ENCODE measurements at regions not wholly inside any gene's neighbourhood (a gene's known extent, or its start where the extent isn't known, plus 50 kb on each side); places are given as distances from the start of the nearest gene placed in this dataset.

DNA sequence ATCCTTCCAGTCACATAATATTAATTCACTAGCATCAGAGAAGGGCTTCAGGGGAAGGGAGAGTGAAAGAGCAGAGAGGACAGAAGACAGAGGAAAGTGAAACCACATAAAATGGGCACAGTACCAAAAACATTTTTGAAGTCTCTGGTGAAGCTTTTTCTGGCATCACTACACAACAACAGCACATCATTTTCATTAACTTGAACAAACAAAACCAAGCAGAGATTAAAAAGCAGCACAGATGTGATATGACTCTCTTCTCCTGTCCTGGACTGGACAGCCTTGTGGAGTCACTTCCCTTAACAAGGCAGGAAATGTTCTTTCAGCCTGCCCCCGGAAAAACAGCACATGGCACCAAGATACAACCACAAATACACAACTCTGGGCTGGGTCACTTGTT is 112.0 kb downstream of the TSPAN8 start (continued):
- TF ChIP-seq, protein P1, sequence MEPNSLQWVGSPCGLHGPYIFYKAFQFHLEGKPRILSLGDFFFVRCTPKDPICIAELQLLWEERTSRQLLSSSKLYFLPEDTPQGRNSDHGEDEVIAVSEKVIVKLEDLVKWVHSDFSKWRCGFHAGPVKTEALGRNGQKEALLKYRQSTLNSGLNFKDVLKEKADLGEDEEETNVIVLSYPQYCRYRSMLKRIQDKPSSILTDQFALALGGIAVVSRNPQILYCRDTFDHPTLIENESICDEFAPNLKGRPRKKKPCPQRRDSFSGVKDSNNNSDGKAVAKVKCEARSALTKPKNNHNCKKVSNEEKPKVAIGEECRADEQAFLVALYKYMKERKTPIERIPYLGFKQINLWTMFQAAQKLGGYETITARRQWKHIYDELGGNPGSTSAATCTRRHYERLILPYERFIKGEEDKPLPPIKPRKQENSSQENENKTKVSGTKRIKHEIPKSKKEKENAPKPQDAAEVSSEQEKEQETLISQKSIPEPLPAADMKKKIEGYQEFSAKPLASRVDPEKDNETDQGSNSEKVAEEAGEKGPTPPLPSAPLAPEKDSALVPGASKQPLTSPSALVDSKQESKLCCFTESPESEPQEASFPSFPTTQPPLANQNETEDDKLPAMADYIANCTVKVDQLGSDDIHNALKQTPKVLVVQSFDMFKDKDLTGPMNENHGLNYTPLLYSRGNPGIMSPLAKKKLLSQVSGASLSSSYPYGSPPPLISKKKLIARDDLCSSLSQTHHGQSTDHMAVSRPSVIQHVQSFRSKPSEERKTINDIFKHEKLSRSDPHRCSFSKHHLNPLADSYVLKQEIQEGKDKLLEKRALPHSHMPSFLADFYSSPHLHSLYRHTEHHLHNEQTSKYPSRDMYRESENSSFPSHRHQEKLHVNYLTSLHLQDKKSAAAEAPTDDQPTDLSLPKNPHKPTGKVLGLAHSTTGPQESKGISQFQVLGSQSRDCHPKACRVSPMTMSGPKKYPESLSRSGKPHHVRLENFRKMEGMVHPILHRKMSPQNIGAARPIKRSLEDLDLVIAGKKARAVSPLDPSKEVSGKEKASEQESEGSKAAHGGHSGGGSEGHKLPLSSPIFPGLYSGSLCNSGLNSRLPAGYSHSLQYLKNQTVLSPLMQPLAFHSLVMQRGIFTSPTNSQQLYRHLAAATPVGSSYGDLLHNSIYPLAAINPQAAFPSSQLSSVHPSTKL (CRISPR knock-in tag; IDR thresholded peaks at IDR 0.05): no peak
- no peak for TF ChIP-seq HOXA5 (CRISPR knock-in tag; IDR thresholded peaks at IDR 0.05)
- TF ChIP-seq, protein P2, sequence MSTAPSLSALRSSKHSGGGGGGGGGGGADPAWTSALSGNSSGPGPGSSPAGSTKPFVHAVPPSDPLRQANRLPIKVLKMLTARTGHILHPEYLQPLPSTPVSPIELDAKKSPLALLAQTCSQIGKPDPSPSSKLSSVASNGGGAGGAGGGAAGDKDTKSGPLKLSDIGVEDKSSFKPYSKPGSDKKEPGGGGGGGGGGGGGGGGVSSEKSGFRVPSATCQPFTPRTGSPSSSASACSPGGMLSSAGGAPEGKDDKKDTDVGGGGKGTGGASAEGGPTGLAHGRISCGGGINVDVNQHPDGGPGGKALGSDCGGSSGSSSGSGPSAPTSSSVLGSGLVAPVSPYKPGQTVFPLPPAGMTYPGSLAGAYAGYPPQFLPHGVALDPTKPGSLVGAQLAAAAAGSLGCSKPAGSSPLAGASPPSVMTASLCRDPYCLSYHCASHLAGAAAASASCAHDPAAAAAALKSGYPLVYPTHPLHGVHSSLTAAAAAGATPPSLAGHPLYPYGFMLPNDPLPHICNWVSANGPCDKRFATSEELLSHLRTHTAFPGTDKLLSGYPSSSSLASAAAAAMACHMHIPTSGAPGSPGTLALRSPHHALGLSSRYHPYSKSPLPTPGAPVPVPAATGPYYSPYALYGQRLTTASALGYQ (CRISPR knock-in tag; IDR thresholded peaks at IDR 0.05): no peak
- no peak for TF ChIP-seq TOPORS (CRISPR knock-in tag; IDR thresholded peaks at IDR 0.05)
- TF ChIP-seq SP140L (CRISPR knock-in tag; IDR thresholded peaks at IDR 0.05; ENCODE audit: borderline replicate concordance): no peak
- TF ChIP-seq CHD2 (IDR thresholded peaks at IDR 0.05; ENCODE audit: low read depth, low read length): no peak
- TF ChIP-seq SNAI1 (CRISPR knock-in tag; IDR thresholded peaks at IDR 0.05; ENCODE audit: borderline replicate concordance): no peak
- TF ChIP-seq PCBP2 (optimal IDR thresholded peaks at IDR 0.05; ENCODE audit: low read depth, low read length, poor library complexity, severe bottlenecking): no peak
- no peak for TF ChIP-seq GTF2F1 (IDR thresholded peaks at IDR 0.05; ENCODE audit: low read length)
- TF ChIP-seq ZBTB8A (CRISPR knock-in tag; IDR thresholded peaks at IDR 0.05; ENCODE audit: borderline replicate concordance, low read depth): no peak
- no peak for TF ChIP-seq ZNF709 (CRISPR knock-in tag; IDR thresholded peaks at IDR 0.05)
